Globus pallidus (tissue), 1 donor: ENCODE measurements at regions not wholly inside any gene's neighbourhood (a gene's known extent, or its start where the extent isn't known, plus 50 kb on each side); places are given as distances from the start of the nearest gene placed in this dataset.
"Not testable (repeated sequence)": the region's sequence is repeated elsewhere in the genome, so short reads cannot be mapped to it uniquely, and the experiment has no call there.

Experiments
- DNase-seq: peaks from one replicate; pipeline ENCODE4 v3.0.0-alpha.2; 2015; ENCODE audit warnings: low spot score

DNA sequence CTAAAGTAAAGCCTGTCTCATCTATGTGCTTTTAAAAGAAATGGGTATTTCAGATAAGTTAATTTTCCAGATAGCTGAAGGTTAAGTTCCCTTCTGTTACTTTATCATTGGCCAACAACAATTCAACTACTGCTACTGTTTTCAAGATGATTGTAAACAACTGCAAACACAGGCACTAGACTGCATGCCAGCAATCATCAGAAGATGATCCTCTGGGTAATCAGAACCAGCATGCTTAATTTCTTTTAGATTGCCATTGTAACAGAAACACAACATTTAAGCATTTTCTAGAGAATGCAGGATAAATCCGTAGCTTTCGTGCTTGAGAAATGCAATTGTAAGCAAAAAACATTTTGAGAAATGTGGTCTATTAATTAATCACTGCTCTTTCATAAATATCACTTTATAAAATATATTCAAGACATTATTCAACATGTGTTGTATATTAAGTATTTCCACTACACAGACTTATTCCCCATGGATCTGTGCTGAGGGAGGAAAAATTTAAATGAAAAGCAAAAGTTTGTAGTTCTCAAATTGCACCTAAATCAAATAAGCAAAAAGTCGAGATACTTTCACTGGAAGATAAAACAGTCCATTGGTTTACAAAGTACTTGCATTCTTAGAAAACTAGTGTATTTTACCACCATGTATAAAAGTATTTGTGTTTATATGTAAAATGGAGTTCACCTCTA is 133.7 kb downstream of the ATL2 start:
- DNase-seq = no peak

DNA sequence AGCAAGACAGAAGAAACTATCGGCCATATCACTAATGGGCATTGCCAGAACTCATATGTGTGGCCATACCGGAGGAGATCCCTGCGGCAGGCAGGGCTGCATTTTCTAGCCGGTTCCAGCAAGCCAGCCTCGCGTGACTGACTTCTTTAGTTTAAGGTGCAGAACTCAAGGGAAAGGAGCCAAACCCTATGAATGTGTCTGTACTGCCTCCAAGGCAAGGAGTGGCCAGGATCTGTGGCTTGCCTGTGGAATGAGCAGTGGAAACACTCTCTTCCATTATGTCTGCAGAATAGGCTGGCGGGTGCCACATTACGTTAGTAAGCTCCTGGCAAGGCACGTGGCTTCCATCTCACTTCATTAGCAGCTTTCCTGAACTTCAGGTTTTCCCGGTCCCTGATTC is 137.6 kb downstream of the ATL2 start:
- no peak for DNase-seq

DNA sequence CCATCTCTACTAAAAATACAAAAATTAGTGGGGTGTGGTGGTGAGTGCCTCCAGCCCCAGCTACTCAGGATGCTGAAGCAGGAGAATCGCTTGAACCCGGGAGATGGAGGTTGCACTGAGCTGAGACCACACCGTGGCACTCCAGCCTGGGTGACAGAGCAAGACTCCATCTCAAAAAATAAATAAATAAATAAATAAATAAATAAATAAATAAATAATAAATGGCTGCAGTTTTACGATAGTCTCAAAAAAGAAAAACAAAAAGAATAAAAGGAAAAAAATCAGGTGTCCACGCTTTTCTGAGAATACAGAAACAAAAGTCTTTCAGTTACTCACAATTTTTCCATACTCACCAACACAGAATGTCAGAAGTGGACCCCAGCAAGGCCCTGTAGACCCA is 138.4 kb downstream of the ATL2 start:
- DNase-seq = not testable (repeated sequence)

DNA sequence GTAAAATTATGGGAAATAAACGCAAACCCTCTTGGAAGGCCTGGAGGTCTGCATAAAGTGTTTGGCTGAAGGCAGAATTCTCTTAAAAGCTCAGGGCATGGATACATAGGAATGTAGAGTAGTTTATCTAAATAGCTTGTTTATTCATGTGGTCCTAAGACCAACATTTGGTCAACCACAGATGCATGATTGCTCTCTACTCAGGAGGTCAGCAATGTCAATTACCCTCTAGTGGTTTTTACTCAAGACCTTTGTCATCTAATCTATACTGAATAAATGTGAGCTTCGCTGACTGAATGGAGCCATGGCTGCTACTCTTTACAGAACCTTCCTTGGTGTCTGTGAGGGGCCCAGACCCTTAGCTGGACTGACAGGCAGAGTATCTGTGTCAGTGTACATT is 139.8 kb downstream of the ATL2 start:
- no peak for DNase-seq

DNA sequence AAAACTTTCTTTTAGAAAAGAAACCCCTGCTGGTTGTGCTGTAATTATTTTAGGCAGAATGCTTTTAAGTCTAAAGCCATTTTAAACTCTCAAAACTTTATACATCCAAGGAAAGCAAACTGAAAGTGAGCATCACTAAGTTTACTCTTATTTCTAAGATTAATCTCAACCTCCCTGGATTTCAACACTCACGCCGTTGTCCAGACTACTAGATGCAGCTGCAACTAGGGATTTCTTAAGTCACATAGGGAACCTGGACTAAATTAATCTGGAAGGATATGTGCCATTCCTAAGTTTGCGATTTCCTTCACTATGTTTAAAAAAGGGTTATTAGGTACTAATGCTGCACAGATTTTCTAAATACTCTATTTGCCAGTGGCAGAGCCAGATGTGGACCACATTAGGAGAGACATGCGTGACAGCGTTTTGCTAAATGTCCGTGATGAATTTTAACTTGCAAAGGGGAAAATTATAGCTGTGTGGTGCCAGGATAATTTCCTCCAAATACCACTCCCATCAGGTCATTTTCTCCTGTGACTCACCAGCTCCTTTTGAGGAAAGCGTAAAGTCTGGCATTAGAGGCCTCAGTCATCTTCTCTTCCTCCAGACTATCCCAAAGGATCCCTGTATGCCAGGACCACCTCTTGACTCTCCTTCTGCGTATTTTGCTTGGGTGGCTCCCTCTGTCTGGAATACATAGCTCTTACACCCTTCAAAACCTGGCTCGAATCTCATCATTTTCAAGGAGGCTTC is 143.7 kb downstream of the ATL2 start:
- DNase-seq = no peak

DNA sequence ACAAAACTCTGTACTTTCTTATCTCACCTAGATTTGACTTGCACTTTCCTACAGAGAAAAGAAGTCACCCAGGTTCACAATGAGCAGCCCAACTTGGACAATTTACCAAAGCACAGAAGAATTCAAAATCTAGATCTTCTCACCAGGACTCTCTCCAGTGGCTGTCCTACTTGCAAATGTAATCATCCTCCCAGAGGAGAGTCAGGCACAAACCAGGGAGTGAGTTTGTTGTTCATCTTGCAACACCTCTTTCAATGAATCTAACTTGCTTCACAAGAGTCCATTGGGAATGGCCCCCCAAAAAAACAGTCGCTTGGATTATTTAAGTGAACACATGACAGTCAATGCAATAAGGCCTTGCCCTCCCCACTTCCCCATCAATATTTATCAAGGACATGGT is 144.6 kb downstream of the ATL2 start:
- DNase-seq = no peak

DNA sequence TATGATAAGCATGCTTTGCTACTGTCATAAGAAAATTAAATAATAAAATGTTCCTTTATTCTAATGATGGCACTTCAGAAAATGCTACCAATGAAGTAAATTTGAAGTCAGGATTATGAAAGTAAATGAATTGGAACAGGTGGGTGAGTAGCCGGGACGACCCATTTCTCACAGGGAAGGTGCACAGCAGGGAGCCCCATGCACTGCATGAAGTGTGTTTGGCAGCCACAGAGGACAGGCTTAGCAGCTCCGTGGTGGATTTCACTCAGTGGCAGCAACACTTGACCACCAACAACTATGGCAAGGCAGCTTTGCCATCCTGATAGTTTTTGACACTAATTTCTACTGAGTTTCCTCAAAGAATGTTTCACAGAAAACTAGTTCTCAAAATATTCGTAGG is 146.3 kb downstream of the ATL2 start:
- DNase-seq = no peak

DNA sequence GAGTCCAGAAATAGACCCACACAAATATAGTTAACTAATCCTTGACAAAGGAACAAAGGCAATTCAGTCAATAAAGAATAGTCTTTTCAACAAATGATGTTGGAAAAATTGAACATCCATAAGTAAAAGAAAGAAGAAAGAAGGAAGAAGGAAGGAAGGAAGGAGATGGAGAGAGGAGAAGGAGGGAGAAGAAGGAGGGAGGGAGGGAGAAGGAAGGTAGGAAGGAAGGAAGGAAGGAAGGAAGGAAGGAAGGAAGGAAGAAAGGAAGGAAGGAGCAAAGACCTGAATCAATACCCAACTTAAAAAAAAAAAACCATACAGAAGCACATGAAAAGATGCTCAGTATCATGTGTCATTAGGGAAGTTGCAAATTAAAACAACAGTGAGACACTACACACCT is 148.3 kb downstream of the ATL2 start:
- no peak for DNase-seq

DNA sequence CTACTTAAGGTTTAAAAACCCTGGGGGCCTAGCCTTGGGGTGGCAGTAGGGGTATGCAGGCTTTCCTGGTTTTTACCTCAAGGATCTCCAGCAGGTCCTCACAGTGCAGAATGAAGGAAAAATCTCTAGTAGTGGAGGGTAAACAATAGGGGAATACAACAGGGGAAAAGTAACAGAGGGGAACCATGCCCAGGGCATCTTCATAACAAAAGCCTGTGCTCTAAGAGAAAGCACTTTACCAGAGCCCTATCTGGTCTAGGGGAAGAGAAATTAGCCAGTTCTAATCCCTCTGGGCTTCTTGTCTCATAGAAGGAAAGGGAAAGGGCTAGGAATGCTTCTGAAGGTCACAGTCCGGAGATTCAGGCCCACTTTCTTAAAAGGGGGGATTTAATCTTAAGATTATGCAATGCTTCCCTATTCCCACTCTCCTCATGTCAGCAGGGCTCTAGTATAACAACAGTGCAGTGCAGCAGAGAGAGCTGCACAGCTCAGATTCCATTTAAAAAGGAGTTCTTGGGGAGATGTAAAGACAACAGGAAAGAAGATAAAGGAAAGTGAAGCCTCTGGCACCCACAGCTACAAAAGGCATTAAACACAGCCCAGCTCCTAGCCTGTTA is 149.0 kb upstream of the CYP1B1 start:
- no peak for DNase-seq

DNA sequence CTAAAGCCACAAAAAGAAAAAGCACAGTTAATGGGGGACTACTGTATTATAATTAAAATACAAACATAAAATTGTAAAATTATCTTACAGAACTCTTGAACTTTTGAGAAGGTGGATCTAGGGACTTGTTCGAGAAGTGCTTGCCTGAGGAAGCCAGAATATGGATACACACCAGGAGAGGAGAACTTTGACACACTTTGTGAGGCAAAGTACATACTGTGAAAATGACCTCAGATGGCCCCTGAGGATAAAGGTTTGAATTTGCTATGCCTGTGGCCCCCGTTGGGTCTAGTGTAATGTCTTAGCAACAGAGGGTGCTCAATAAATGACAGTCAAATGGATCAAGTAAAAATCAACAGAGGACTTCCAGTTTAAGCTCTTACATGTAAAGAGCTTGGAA is 148.2 kb upstream of the CYP1B1 start:
- DNase-seq = no peak

DNA sequence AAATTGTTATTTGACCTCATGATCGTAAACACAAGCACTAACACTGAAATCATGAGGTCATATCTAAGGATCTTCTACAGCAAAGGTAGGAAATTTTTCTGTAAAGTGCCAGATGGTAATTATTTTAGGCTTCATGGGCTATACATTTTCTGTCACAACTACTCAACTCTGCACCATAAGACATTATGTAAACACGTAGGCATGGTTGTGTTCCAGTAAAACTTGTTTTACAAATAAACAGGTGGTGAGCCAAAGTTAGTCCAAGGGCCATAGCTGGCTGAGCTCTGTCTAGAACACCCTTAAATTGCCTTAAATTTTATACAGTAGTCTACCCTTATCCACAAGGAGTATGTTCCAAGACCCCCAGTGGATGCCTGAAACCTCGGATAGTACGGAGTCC is 147.3 kb upstream of the CYP1B1 start:
- DNase-seq = no peak

DNA sequence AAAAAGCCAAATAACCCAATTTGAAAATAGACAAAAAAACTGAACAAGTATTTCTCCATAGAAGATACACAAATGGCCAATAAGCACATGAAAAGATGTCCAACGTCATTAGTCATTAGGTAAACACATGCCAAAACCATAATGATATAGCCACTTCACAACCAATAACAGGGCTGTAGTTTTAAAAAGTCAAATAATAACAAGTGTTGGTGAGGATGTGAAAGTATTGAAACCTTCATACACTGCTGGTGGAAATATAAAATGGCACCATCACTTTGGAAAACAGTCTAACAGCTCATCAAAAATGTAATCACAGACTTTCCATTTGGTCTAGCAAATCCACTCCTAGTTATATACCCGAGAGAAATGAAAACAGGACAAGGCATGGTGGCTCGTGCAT is 144.2 kb upstream of the CYP1B1 start:
- no peak for DNase-seq

DNA sequence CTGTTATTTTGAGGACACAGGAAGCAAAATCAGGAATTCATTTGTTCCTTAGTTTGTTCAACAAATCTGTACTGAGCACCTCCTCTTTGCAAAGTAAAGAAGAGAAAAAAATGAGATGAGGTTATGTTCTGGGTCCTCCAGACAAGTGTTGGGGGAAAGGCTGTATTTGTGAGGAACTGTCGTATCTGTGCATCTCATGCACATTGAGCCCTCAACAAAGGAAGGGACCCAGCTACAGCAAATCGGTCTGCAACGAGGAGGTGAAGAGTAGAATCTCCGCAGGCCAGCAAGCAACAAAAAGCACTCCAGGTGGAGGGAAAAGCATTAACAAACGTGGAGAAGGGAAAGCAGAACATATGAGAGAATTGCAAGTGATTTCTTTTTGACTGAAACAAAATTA is 143.0 kb upstream of the CYP1B1 start:
- no peak for DNase-seq

DNA sequence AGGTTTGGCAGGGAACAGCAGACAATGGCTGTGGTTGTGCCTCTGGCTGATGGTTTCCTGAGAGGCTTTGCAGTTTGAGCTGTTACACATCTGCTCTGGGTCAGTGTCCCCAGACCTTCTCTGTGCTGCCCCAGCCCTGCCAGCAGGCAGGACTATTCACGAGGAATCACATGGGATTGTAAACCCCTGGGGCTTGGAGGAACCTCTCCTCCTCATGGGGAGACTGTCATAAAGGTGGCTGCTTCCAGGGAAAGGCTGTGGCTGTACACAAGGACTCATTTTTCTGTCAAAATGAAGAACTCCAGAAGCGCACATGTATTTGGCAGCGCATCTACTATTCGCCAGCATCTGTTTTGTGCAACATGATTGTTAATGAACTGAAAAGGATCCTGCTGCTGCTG is 142.6 kb upstream of the CYP1B1 start:
- no peak for DNase-seq

DNA sequence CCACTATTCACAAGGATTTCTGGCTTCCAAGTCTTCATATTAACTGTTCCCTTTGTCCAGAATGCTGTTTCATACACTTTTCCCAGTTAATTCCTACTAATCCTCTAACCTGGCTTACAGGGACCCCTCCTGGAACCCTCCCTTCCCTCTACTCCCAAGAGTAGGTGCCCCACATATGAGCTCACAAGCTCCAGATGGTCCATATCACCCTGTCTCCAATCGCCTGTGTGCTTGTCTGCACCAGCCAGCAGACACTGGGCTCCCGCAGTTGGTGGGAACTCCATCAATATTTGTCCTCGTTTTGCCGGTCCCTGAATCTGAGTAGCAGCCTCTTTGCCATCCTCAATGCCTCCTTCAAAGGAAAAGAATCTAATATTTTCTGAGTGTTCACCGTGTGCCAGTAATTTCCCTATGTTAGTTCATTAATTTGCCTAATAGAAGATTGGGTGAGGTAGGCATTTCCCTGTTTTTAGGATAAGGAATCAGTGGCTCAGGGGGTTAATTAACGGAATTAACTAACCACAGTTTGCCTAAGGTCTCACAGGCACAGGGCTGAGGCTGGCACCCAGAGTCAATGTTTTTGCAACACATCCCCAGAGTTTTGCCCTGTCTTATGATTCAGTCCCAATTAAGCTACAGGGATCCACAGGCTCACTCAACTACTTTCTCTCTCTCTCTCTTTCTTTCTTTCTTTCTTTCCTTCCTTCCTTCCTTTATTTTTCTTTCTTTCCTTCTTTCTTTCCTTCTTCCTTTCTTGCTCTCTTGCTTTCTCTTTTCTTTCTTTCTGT is 141.6 kb upstream of the CYP1B1 start:
- DNase-seq = no peak

DNA sequence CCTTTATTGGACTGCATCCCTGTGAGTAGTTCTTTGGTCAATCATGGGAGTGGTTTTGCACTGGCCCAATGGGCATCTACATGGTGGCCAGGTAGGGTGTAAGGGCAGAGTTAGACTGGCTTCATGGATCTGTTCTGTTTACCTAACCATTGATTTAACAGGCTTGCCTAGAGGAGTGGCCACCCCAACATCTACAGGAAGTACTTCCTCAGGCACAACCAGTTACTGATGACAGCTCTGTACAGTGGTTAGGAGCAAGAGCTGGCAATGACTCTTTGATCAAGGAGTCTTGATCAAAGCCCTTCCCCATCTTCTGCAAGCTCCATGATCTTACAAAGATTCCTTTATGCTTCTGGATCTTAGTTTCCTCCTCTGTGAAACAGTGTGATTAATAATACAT is 140.9 kb upstream of the CYP1B1 start:
- no peak for DNase-seq

DNA sequence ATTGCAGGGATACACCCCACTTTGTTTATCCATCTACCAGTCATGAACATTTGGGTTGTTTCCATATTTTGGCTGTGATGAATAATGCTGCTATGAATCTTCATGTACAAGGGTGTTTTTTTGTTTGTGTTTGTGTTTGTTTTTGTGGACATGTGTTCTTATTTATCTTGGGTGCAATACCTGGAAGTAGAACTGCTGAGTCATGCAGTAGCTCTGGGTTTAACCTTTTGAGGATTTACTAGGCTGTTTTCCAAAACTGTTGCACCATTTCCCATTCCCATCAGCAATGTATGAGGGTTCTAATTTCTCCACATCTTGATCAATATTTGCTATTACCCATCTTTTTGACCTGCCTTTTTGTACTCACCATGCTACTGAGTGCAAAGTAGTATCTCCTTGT is 140.0 kb upstream of the CYP1B1 start:
- no peak for DNase-seq

DNA sequence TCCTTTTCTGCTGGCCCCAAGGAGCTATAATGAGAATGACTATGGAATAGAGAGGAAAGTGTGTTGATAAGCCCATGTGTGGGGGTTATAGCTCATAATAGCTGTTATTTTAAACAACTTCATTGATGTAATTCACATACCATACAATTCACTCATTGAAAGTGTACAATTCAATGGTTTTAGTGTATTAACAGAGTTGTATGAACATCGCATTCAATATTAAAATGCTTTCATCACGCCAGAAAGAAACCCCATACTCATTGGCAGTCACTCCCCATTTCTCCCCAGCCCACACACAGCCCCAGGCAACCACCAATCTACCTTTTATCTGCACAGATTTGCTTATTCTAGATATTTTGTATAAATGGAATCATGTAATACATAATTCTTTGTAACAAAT is 139.6 kb upstream of the CYP1B1 start:
- no peak for DNase-seq

DNA sequence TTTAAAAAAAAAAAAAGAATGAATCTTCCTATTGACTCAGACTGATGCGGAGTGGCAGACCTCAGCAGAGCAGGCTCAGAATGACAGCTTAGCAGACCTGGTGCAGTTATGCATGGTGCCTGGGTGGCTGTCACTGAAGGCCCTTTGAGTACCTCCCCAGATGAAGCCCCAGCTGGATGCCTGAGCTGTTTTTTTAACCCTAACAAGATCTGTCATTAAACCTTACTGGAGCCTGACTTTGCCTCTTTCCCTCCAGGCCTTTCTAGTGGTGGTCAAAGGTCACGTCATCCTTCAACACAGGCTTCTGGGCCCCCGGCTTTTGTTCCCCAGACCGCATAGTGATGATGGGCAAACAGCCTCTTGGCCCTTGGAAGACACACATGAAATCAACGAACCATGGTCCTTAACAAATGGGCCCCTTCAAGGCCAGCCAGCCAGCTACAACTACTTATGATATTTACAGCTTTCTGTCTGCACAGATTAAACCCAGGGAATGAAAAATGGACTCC is 138.3 kb upstream of the CYP1B1 start:
- no peak for DNase-seq

DNA sequence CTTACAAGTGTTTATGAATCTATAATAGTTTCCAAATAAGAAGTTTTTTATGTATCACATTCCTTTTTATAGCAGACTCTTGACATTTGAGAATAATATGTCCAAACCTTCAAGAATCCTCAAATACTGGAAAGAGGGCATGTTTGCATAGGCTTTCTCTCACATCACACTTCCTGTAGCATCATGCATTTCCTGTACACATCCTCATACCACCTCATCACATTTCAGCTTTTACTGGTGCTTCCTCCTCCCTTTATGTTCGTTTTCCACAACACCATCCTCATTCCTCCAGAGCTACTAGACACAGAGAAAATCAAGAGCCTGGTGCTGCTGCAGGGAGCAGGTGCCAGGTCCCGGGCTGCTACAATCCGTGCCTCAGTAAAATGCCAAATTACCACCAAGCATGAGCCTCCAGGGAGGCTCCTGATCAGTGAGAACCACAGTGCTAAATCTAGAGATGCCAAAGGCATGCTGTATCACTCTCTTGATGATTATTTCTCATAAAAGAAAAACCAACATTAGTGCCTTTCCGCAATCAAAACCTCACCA is 137.7 kb upstream of the CYP1B1 start:
- no peak for DNase-seq

DNA sequence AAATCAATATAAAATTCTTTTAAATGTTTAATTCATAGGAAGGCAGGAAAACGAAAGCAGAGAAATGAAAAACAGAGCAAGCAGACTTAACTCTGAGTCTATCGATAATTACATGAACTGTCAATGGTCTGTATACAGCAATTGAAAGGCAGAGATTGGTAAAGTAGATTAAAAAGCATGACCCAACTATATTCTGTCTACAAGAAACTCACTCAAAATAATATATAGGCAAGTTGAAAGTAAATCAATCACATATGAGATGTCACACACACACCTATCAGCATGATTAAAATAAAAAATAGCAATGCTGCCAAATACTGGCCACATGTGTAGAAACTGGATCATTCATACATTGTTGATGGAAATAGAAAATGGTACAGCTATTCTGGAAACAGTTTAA is 136.4 kb upstream of the CYP1B1 start:
- DNase-seq = no peak

DNA sequence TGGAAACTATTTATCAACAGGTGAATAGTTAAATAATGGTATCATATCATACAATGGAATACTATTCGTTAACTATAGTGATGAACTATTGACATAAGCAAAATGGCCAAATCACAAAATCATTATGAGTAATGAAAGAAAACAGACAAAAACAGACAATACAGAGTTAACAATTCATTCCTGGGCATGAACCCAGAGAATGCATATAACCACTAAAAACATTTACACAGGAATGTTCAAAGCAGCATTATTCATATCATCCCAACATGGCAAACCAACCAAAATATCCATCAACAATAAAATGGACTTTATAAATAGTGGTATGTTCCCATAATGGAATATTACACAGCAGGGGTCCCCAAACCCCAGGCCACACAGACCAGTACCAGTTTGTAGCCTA is 131.2 kb upstream of the CYP1B1 start:
- DNase-seq = no peak
